ENCODE measurements at regions not wholly inside any gene's neighbourhood (a gene's known extent, or its start where the extent isn't known, plus 50 kb on each side); places are given as distances from the start of the nearest gene placed in this dataset.

- no peak for TF ChIP-seq CTCF (IDR thresholded peaks at IDR 0.05)
- H3K4me3 ChIP-seq = no peak overlapping the region
- H3K36me3 ChIP-seq = no peaks in the 10 kb centered on the region
- no peak overlapping the region for H3K9ac ChIP-seq (ENCODE audit: low read depth in 2 of 2, low read length in 2 of 2)
- H3K9me3 ChIP-seq = no peaks in the 10 kb centered on the region
- no peaks in the 10 kb centered on the region for H3K27me3 ChIP-seq
- H3K27ac ChIP-seq = no peak overlapping the region
- no peak for DNase-seq
- H3K4me1 ChIP-seq = no peaks in the 10 kb centered on the region
- intact Hi-C loops (cut with DNase I) = no loop called here
Observed at GRCh38 chr16:5715155-5715554, 617.6 kb upstream of the EEF2KMT start.

- Histone ChIP-seq H3K9ac (ENCODE audit: low read depth in 2 of 2, low read length in 2 of 2) (no peak overlapping the region), H3K36me3 (no peaks in the 10 kb centered on the region), H3K27me3 (no peaks in the 10 kb centered on the region), H3K4me1 (no peaks in the 10 kb centered on the region), H3K9me3 (no peaks in the 10 kb centered on the region), H3K27ac (no peak overlapping the region), H3K4me3 (no peak overlapping the region)
- intact Hi-C loops (cut with DNase I) = no loop called here
- TF ChIP-seq CTCF (IDR thresholded peaks at IDR 0.05) = no peak
- no peak for DNase-seq
Observed at GRCh38 chr16:5709889-5710288, 612.3 kb upstream of the EEF2KMT start.

- DNase-seq = no peak
- intact Hi-C loops (cut with DNase I) = no loop called here
- no peak overlapping the region for H3K9ac ChIP-seq (ENCODE audit: low read depth in 2 of 2, low read length in 2 of 2)
- no peaks in the 10 kb centered on the region for H3K4me1 ChIP-seq
- H3K9me3 ChIP-seq = no peaks in the 10 kb centered on the region
- no peaks in the 10 kb centered on the region for H3K36me3 ChIP-seq
- no peak overlapping the region for H3K27ac ChIP-seq
- H3K4me3 ChIP-seq = no peak overlapping the region
- no peaks in the 10 kb centered on the region for H3K27me3 ChIP-seq
- TF ChIP-seq CTCF (IDR thresholded peaks at IDR 0.05) = no peak
Observed at GRCh38 chr16:5706211-5706610, 608.6 kb upstream of the EEF2KMT start.

- intact Hi-C loops (cut with DNase I) = no loop called here
- Histone ChIP-seq H3K27ac (no peak overlapping the region), H3K4me3 (no peak overlapping the region), H3K4me1 (no peaks in the 10 kb centered on the region), H3K9me3 (no peaks in the 10 kb centered on the region), H3K36me3 (no peaks in the 10 kb centered on the region), H3K9ac (ENCODE audit: low read depth in 2 of 2, low read length in 2 of 2) (no peak overlapping the region), H3K27me3 (no peaks in the 10 kb centered on the region)
- DNase-seq = no peak
- TF ChIP-seq CTCF (IDR thresholded peaks at IDR 0.05) = no peak
Observed at GRCh38 chr16:5704271-5704670, 606.7 kb upstream of the EEF2KMT start.

- no peak for DNase-seq
- H3K4me3 ChIP-seq = no peak overlapping the region
- no peak overlapping the region for H3K9ac ChIP-seq (ENCODE audit: low read depth in 2 of 2, low read length in 2 of 2)
- TF ChIP-seq CTCF (IDR thresholded peaks at IDR 0.05) = no peak
- H3K36me3 ChIP-seq = no peaks in the 10 kb centered on the region
- intact Hi-C loops (cut with DNase I) = no loop called here
- H3K27me3 ChIP-seq = no peaks in the 10 kb centered on the region
- no peak overlapping the region for H3K27ac ChIP-seq
- no peaks in the 10 kb centered on the region for H3K4me1 ChIP-seq
- no peaks in the 10 kb centered on the region for H3K9me3 ChIP-seq
Observed at GRCh38 chr16:5693426-5693825, 595.8 kb upstream of the EEF2KMT start.

- H3K9me3 ChIP-seq = no peaks in the 10 kb centered on the region
- H3K4me3 ChIP-seq = no peak overlapping the region
- no peaks in the 10 kb centered on the region for H3K4me1 ChIP-seq
- H3K27me3 ChIP-seq = no peaks in the 10 kb centered on the region
- intact Hi-C loops (cut with DNase I) = no loop called here
- H3K36me3 ChIP-seq = no peaks in the 10 kb centered on the region
- no peak for DNase-seq
- H3K27ac ChIP-seq = no peak overlapping the region
- TF ChIP-seq CTCF (IDR thresholded peaks at IDR 0.05) = no peak
- no peak overlapping the region for H3K9ac ChIP-seq (ENCODE audit: low read depth in 2 of 2, low read length in 2 of 2)
Observed at GRCh38 chr16:5681966-5682365, 584.4 kb upstream of the EEF2KMT start.

All from colonic mucosa (tissue), 4 donors.